Ecto neural progenitor cell (in vitro differentiated cells): ENCODE measurements at regions not wholly inside any gene's neighbourhood (a gene's known extent, or its start where the extent isn't known, plus 50 kb on each side); places are given as distances from the start of the nearest gene placed in this dataset.
"Not testable (repeated sequence)": the region's sequence is repeated elsewhere in the genome, so short reads cannot be mapped to it uniquely, and the experiment has no call there.

ENCODE experiments used
- DNase-seq: peaks from one replicate; pipeline ENCODE4 v3.0.0-alpha.2; 2018; ENCODE audit warnings: low spot score

- no peak for DNase-seq
Measured at GRCh38 chr9:135404451-135405144, 75.0 kb upstream of the PPP1R26 start.

GRCh38 chr9:135405145-135405464 is 74.5 kb upstream of the PPP1R26 start:
- DNase-seq: not testable (repeated sequence)

DNA sequence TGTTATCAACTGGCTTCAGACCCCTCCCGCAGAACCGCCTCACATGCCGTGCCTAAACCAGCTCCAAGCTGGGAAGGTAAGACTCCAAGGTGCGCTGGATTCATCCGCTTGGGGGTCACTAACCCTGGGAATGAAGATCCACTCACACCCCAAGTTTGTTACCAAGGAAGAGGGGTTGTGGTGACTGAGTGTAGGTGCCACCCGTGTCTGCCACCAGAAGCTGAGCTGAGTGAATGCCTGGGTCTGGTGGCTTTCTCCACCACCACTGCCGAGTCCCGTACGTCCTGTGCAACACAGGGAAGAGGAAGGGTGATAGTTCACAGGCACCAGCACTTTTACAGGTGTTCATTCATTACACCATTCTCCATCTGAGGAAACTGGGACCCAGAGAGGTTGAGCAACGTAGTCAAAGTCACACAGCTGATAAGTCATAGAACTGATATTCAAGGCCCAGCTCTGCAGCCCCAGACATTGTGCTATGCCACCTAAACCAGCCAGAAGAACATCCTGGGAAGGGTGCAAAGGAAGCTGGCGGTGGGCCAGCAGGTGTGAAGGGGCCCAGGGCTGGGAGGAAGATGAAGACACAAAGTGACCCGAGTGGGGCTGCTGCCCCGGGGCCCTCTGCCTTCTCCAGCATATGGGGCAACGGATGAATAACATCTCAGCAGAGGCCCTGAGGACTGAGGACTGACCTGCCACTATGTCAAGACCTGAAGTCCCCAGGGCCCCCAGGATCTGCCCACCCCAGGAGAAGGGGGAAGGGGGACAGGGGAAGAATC is 70.9 kb upstream of the PPP1R26 start:
- no peak for DNase-seq

GRCh38 chr9:135409286-135410200 is 70.0 kb upstream of the PPP1R26 start:
- peak; percentile 36 for DNase-seq

GRCh38 chr9:135410421-135410820 is 69.2 kb upstream of the PPP1R26 start:
- DNase-seq: peak; percentile 36

DNA sequence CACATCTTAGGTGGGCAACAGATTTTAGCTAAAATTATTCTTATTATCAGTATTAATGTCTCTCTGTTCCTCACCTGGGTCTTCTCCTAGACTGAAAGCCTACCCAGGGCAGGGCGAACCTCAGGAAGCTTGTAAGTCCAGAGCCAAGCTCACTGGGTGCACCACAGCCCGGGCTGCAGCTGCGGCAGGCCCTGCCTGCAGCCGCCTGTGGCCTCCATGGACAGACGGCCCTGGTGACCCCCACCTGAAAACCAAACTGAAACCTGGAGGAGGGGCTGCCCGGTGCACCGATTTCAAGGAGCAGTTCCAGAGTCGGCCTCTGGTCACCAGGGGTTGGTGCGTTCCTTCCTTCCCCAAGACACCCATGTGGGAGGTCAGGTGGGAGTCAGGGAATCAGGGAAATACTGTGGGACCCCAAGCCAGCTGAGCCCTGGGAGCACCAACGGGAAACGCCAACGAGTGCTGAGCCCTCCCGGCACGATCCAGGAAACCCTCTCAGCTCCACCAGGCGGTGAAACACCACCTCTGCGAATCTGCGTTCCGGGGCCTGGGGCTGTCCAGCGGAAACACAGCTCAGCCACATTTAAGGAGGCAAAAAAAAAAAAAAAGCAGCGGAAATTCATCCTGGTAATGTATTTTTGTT is 68.6 kb upstream of the PPP1R26 start:
- peak; percentile 49 for DNase-seq

DNA sequence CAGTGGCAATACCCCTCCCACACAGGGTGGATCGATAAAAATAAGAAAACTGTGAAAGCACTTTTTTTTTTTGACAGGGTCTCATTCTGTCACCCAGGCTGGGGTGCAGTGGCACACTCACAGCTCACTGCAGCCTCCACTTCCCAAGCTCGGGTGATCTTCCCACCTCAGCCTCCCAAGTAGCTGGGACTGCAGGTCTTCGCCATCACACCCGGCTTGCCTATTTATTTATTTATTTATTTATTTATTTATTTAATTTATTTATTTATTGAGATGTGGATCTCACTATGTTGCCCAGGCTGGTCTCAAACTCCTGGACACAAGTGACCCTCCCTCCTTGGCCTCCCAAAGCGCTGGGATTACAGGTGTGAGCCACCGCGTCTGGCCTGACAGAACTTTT is 68.0 kb upstream of the PPP1R26 start:
- DNase-seq: peak; percentile 17

DNA sequence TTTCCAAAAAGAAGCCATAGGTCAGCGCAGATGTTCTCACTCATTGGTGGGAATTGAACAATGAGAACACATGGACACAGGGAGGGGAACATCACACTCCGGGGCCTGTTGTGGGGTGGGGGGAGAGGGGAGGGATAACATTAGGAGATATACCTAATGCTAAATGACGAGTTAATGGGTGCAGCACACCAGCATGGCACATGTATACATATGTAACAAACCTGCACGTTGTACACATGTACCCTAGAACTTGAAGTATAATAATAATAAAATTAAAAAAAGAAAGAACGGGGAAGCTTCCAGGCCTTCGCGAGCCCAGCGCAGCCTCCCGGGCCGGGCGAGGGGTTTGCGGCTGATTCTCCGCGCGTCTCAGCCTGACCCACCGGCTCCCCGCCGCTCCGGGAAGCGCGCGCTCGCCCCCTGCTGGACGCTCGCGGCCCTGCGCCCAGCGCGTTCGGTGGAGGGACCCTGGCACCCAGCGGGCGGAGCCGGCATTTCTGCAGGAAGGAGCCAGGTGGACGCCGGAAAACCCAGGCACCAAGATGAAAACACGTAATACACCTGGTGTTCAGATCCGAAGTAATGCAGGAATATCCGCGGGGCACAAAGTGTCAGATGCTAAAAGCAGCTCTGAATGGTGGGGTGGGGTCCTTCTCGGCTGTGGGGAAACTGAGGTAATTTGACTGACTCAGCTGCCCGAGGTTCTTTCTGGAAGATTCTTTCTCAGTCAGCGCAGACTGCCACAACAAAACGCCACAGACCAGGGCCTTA is 67.1 kb upstream of the PPP1R26 start:
- DNase-seq: peak; percentile 92

GRCh38 chr9:135413086-135413375 is 66.6 kb upstream of the PPP1R26 start:
- peak; percentile 42 for DNase-seq

- peak; percentile 46 for DNase-seq
Measured at GRCh38 chr9:135413461-135413860, 66.1 kb upstream of the PPP1R26 start.

DNA sequence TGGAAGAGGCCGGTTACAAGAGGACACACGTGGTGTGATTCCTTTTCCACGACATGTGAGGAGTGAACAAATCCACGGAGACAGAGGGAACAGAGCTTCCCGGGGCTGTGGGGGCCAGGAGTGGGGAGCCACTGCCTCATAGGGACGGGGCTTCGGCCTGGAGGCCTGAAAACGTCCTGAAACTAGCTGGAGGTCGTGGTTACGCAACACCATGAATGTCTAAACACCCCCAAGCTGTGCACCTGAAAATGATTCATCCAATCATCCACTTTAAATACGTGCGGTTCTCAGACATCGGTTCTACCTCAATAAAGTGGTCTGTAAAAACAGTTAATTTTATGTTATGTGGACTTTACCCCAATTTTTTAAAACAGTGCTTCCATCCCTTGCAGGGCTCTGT is 65.3 kb upstream of the PPP1R26 start:
- peak; percentile 29 for DNase-seq

GRCh38 chr9:135415586-135415985 is 64.0 kb upstream of the PPP1R26 start:
- DNase-seq: peak; percentile 32

- peak; percentile 22 for DNase-seq
Measured at GRCh38 chr9:135416664-135417290, 62.8 kb upstream of the PPP1R26 start.

- DNase-seq: peak; percentile 27
Measured at GRCh38 chr9:135418161-135418560, 61.4 kb upstream of the PPP1R26 start.

DNA sequence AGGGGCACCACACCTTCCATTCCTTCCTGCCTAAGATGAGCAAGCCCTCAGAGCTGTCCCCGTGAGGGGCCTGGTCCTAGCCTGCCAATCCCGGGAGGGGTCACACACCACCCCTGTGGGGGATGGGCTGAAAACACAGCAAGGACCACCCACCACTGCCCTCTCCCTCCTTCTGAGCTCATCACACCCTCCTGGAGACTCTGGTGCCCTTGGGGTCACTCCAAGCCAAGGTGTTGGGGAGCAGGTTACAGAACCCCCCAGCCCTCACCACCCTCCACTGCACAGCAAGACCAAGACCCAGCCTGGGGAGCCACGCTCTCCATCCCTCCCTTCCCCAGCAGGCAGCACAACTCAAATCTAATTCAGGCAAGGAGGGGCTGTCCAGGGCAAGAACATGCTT is 60.5 kb upstream of the PPP1R26 start:
- DNase-seq: peak; percentile 46

GRCh38 chr9:135422341-135422944 is 57.1 kb upstream of the PPP1R26 start:
- DNase-seq: peak; percentile 22

DNA sequence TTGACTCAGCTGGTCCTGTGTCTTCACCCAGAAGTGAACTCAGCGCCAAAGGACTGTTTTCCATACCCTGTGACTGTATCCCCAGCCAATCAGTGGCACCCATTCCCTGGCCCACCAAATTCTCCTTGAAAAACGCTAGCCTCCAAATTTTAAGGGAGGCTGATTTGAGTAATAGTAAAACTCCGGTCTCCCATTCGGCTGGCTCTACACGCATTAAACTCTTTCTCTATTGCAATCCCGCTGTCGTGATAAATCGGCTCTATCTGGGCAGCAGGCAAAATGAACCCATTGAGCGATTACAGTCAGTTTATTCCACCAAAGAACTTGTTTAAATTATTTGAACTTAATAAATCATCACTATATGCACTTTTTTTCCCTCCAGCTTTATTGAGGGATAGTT is 55.9 kb upstream of the PPP1R26 start:
- DNase-seq: peak; percentile 18
